ENCODE measurements at regions not wholly inside any gene's neighbourhood (a gene's known extent, or its start where the extent isn't known, plus 50 kb on each side); places are given as distances from the start of the nearest gene placed in this dataset.
"Not testable (repeated sequence)": the region's sequence is repeated elsewhere in the genome, so short reads cannot be mapped to it uniquely, and the experiment has no call there.

- DNase-seq (ENCODE audit: low read depth, low spot score), result no peak
Measured at GRCh38 chr6:168856914-168857313, 396.7 kb downstream of the THBS2 start.

DNA sequence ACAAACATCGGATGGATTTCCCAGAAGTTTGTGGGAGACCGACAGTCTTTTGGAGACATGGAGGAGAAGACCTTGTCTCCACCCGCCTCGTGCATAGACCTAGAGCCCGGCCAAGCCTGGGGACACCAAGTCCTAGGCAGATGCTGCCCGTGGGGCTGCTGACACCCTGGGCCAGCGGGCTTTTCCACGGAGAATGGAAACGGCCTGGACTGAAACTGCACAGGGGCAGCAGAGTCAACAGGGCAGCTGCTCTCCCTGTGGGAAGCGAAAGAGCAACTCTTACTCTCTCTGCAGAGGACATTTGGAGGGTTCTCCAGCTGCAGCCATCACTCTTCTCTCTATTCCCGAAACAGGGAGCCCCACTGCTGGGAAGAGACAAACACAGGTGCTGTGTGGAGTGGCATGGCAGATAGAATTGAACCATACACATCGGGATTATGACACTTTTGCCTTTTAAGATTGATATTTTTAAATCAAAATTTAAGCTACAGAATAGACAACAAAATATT lies 401.2 kb downstream of the THBS2 start:
- no peak for DNase-seq (ENCODE audit: low read depth, low spot score)

GRCh38 chr6:168851460-168852375 lies 401.9 kb downstream of the THBS2 start:
- DNase-seq (ENCODE audit: low read depth, low spot score), result no peak

- DNase-seq (ENCODE audit: low read depth, low spot score), result not testable (repeated sequence)
Measured at GRCh38 chr6:168850027-168850736, 403.5 kb downstream of the THBS2 start.

DNA sequence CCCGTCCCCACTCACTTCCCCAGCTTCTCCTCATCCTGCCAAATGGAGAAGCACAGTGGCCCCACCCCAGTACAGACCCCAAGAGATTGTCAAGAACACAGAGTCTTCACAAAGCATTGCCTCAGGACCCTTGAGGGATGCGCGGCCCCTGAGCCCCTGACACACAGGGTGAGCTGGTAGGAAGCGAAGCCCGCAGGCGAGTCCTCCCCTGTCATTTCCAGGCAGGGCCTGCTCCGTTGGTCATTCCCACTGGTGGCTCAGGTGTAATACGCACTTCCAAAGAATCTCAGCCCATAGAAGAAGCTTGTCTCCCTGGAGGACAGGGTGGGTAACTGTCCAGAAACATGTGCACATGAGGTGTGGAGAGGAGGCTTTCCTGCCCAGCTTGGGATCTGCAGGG lies 404.2 kb downstream of the THBS2 start:
- DNase-seq (ENCODE audit: low read depth, low spot score), result no peak

- DNase-seq (ENCODE audit: low read depth, low spot score), result no peak
Measured at GRCh38 chr6:168848797-168849196, 404.8 kb downstream of the THBS2 start.

DNA sequence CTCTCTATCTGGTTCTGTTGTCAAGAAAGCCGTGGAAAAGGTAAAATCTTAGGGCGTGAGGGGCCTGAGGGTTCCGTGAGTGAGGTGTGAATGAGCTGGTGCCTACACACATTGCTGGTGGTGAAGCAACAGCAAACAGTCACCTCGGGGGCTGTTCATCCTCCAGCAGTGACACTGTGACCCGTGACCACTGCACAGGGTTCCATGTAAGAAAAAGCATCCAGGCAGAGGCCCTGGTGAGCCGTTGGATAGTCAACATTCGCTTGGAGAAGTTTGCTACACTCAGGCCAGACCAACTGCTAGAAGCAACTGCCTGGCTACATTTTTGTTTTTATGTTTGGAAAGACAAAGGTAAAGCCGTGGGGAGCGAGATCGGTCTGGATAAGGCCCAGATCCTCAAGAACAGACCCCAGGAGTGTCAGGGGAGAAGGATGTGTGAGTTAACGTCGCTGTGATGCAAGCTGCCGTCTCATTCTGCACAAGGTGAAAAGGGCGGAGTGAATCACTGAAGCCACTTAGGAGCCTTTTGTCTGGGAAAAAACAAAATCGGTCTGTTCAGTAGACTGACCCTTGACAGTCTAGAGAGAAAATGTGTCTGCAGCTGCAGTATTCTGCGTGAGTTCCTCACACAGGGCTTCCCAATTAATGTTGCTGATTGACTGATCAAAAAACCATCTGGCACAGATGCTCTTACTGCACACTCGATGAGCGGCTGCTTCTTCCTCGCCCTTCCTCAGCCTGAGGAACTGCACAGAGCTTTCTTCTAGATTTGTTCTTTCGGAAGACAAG lies 404.0 kb downstream of the SMOC2 start:
- DNase-seq (ENCODE audit: low read depth, low spot score), result no peak

DNA sequence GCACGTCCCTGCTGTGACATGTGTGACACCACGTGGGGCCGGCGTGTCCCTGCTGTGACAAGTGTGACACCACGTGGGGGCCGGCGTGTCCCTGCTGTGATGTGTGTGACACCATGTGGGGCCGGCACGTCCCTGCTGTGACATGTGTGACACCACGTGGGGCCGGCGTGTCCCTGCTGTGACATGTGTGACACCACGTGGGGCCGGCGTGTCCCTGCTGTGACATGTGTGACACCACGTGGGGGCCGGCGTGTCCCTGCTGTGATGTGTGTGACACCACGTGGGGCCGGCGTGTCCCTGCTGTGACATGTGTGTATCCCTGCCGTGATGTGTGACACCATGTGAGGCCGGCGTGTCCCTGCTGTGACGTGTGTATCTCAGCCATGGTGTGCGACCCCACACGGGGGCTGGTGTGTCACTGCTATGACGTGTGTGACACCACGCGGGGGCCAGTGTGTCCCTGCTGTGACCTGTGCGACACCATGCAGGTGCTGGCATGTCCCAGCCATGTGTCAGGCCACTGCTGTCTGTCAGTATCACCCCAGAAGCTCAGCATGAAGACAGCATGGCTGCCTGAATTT lies 401.7 kb downstream of the SMOC2 start:
- DNase-seq (ENCODE audit: low read depth, low spot score), result not testable (repeated sequence)

- DNase-seq (ENCODE audit: low read depth, low spot score), result no peak
Measured at GRCh38 chr6:168841609-168842278, 400.8 kb downstream of the SMOC2 start.

GRCh38 chr6:168840932-168841331 lies 399.9 kb downstream of the SMOC2 start:
- DNase-seq (ENCODE audit: low read depth, low spot score), result not testable (repeated sequence)

GRCh38 chr6:168840299-168840698 lies 399.3 kb downstream of the SMOC2 start:
- DNase-seq (ENCODE audit: low read depth, low spot score), result not testable (repeated sequence)

- DNase-seq (ENCODE audit: low read depth, low spot score), result no peak
Measured at GRCh38 chr6:168838037-168838399, 397.0 kb downstream of the SMOC2 start.

DNA sequence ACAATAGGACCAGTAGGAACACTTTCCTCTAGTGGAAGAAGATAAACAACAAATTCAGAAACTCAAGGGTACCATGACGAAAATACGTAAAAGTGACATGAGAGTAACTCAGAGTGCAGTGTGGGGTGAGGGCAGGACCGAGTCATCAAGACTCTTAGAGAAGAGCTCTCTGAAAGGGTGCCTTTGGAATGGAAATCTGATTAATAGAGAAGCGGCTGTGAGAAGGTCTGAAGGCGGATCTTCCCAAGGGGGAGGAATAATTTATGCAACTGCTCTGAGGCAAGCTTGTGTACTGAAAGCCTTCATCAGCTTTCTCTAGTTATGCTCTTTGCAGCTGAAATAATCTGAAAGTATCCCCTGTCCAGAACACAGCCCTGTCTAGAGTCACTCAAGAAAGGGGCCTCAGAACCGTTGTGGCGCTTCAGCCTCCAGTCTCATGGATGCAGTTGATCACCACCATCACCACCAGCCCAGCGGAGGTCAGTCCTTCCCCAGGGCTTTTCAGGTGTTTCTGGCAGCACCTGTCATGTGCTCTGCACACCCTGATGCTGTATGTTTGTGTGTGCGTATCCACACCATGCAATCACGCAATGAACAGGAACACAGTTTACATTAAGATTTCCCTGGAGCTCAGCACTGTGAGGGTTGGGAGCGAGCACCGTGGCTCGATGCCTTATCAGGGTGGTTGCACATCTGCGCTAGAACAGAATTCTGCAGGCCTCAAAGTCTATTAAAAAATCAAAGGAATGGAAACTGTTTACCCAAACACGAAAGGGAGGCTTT lies 396.5 kb downstream of the SMOC2 start:
- DNase-seq (ENCODE audit: low read depth, low spot score), result no peak

GRCh38 chr6:168835991-168836390 lies 395.0 kb downstream of the SMOC2 start:
- DNase-seq (ENCODE audit: low read depth, low spot score), result no peak

DNA sequence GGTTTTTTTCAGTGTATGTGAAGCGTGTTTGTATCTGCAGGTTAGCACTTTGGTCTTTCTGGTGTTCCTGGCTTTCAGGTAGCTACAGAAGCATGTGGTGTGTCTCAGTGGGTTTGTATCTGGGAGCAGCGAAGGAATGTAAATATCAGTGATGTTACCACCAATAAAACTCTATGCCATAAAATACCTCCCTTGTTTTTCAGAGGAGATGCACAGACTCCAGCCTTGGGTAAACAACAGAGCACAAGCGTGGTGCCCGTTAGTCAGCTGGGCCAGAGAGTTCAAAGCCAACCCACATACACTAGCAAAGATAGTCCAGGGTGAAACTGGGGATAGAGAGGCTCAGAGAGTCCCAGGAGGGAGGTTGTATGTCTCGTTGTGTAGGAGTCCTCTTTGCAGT lies 393.8 kb downstream of the SMOC2 start:
- DNase-seq (ENCODE audit: low read depth, low spot score), result no peak

- DNase-seq (ENCODE audit: low read depth, low spot score), result no peak
Measured at GRCh38 chr6:168834042-168834587, 393.1 kb downstream of the SMOC2 start.

DNA sequence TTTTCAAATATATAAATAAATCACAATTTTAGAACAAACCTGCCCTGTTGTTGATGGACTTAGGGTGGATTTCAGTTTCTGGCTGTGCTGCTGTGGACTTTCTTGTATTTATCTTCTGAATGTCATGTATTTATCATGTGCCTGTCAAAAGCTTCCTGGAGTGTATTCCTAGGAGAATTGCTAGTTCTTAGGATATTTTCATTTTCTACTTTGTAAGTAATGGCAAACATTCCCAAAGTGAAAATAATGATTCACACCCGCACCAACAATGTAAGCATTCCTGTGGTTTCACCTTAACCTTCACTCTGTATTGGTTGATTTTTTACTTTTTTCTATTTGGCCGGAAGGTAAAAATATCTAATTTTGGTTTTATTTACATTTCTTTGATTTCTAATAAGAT lies 387.8 kb downstream of the SMOC2 start:
- peak; percentile 27 for DNase-seq (ENCODE audit: low read depth, low spot score)

GRCh38 chr6:168828035-168828434 lies 387.1 kb downstream of the SMOC2 start:
- no peak for DNase-seq (ENCODE audit: low read depth, low spot score)

GRCh38 chr6:168827586-168827871 lies 386.5 kb downstream of the SMOC2 start:
- no peak for DNase-seq (ENCODE audit: low read depth, low spot score)

Data from astrocyte of the hippocampus (primary cell).